HG02884 (cell line): ENCODE measurements at regions not wholly inside any gene's neighbourhood (a gene's known extent, or its start where the extent isn't known, plus 50 kb on each side); places are given as distances from the start of the nearest gene placed in this dataset.
"Not testable (repeated sequence)": the region's sequence is repeated elsewhere in the genome, so short reads cannot be mapped to it uniquely, and the experiment has no call there.

ENCODE experiments used
- ATAC-seq: cut with Tn5 transposase; IDR thresholded peaks from one replicate; pipeline ENCODE4 v1.9.1; 2021; ENCODE audit warnings: mild to moderate bottlenecking, moderate library complexity; ENCODE audit not compliant: unreplicated experiment

GRCh38 chr9:12195456-12195855 lies 497.7 kb upstream of the TYRP1 start:
- no peak for ATAC-seq

DNA sequence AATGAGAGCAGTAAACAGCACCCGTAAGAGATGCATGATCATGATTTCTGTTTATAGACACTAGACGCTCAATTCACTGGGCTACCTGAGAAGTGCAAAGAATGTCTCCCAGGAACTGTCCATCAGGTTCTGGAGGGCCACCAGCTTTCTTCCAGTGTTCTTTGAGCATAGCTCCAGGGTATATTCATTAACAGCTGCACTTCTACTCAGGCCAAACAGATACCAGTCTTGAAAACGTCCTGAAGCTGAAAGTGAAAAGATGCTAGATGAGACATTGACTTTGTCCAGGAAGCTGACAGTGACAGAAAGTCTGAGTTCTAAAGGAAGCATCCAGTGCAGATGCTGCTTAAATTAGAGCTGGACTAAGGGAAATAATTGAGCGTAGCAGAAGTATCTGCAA lies 488.7 kb upstream of the TYRP1 start:
- no peak for ATAC-seq

GRCh38 chr9:12212860-12213259 lies 480.3 kb upstream of the TYRP1 start:
- no peak for ATAC-seq

GRCh38 chr9:12221470-12221869 lies 471.7 kb upstream of the TYRP1 start:
- no peak for ATAC-seq

GRCh38 chr9:12224449-12224848 lies 468.7 kb upstream of the TYRP1 start:
- no peak for ATAC-seq

- no peak for ATAC-seq
Measured at GRCh38 chr9:12230708-12231107, 462.5 kb upstream of the TYRP1 start.

- ATAC-seq: no peak
Measured at GRCh38 chr9:12231832-12232231, 461.4 kb upstream of the TYRP1 start.

- ATAC-seq: no peak
Measured at GRCh38 chr9:12232836-12233235, 460.3 kb upstream of the TYRP1 start.

- ATAC-seq: no peak
Measured at GRCh38 chr9:12253941-12254340, 439.2 kb upstream of the TYRP1 start.

GRCh38 chr9:12266758-12267157 lies 426.4 kb upstream of the TYRP1 start:
- ATAC-seq: no peak

DNA sequence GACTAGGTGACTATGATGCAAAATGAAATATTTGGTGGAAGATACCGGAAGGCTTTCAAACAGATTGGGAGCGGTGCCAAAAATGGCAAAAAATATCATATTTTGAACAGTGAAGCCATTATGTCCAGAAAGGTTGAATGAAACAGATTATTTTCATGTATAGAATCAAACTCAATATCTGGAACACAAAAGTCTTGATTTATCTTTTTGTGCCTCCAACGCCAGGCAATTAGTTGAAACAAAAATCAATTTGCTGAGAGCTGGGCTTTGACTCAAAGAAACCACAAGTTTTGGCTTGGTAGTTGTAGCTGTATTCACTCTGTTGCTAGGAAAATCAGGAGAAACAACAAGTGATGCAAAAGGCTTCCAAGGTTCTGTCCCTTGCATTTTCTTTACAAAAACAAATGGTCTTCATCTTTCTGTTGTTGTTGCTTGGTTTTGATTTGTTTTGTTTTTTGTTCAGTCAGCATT lies 421.7 kb upstream of the TYRP1 start:
- no peak for ATAC-seq

DNA sequence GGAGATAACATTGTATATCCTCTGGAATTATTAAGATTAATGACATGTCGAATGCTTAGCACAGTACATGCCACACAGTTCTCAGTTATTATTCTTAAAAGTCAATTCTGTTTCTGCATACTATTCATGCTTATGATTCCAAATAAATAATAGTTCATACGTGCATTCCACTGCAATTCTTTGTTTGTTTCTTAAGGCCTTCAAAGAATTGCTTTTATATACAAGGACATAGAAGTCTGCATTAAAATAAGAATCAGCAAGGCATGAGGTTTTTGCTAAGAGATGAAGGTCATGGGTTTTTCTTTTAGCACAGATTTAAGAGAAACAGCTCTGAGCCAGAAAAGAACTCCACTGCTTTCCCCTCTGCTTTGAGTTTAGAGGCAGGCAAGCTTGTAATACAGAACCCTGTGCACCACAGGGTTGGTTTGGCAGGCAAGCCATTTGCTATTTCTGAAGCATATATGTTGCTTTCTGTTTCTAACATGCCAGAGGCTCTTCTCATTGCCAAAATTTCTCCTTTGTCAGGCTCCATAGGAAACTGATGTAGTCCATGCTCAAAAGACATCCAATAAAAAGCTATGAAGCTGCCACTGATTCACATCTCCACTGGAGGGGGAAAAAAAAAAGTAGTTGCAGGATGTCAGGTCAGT lies 420.6 kb upstream of the TYRP1 start:
- ATAC-seq: no peak

GRCh38 chr9:12274577-12274976 lies 418.6 kb upstream of the TYRP1 start:
- no peak for ATAC-seq

DNA sequence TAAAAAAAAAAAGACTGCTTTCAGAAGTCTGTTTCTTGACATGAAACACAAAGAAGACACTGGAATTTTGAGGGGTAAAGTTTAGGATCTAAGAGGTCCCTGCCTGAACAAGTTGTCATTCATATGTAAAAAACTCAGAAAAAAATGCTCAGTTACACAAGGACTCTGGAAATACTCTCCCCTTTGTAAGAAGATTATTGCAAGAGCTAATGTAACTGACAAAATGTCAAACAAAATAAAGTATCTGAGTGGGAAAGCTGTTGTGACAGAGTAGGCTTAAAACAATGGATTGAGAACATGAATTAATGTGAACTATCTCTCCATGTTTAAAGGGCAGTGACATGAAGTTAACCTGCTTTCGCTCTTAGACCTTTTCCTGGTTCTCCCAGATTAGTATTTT lies 416.7 kb upstream of the TYRP1 start:
- ATAC-seq: no peak

- no peak for ATAC-seq
Measured at GRCh38 chr9:12289711-12290110, 403.5 kb upstream of the TYRP1 start.

GRCh38 chr9:12290166-12290869 lies 402.9 kb upstream of the TYRP1 start:
- no peak for ATAC-seq

DNA sequence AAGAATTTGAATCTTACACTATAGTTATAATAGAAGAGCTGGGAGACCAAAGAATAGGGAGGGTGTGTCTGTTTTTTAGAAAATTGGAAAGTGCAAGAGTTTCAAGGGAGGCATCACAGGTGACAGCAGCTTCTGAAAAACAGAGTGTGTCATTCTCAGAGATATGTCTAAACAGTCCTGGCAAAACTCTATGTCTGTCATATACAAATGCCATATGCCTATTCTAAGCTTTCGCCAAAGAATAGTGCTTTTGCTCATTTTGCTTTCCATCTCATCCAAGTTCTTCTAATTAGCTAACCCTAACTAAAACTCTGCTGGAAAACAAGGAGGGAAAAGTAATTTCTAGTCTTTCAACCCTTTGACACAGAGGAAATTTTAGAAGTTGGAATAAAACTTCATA lies 388.0 kb upstream of the TYRP1 start:
- ATAC-seq: no peak

- no peak for ATAC-seq
Measured at GRCh38 chr9:12314589-12314988, 378.6 kb upstream of the TYRP1 start.

GRCh38 chr9:12318732-12319685 lies 374.2 kb upstream of the TYRP1 start:
- no peak for ATAC-seq

DNA sequence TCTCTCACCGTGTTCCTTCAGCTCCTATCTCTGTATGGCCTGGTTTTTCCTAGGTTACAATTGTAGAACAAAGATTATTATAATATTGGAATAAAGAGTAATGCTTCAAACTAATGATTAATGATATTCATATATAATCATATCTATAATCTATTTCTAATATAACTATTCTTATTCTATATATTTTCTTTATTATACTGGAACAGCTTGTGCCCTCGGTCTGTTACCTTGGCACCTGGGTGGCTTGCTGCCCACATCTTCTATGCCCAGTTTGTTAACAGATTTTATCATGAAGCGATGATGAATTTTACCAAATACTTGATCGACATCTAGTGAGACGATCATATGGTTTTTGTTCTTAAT lies 363.6 kb upstream of the TYRP1 start:
- ATAC-seq: no peak

DNA sequence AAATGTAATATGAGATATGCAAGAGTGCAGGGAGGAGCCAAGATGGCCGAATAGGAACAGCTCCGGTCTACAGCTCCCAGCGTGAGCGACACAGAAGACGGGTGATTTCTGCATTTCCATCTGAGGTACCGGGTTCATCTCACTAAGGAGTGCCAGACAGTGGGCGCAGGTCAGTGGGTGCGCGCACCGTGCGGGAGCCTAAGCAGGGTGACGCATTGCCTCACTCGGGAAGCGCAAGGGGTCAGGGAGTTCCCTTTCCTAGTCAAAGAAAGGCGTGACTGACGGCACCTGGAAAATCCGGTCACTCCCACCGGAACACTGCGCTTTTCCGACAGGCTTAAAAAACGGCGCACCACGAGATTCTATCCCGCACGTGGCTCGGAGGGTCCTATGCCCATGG lies 359.2 kb upstream of the TYRP1 start:
- not testable (repeated sequence) for ATAC-seq

GRCh38 chr9:12350775-12351174 lies 342.4 kb upstream of the TYRP1 start:
- no peak for ATAC-seq
